Type B pancreatic cell (in vitro differentiated cells): ENCODE measurements at regions not wholly inside any gene's neighbourhood (a gene's known extent, or its start where the extent isn't known, plus 50 kb on each side); places are given as distances from the start of the nearest gene placed in this dataset.

ENCODE experiments used
- DNase-seq: peaks from one replicate; pipeline ENCODE4 v3.0.0; 2021; ENCODE audit warnings: mixed read lengths; ENCODE audit not compliant: unreplicated experiment; ENCODE audit errors: extremely low spot score
- H3K27ac Mint-ChIP-seq: 2 replicates; pipeline ENCODE4 v1.8.0; 2021; ENCODE audit warnings: mild to moderate bottlenecking, mixed read lengths
- H3K27me3 Mint-ChIP-seq: 2 replicates; pipeline ENCODE4 v1.8.0; 2021; ENCODE audit warnings: mixed read lengths
- H3K36me3 Mint-ChIP-seq: 2 replicates; pipeline ENCODE4 v1.8.0; 2021; ENCODE audit warnings: mixed read lengths
- H3K4me1 Mint-ChIP-seq: one replicate; pipeline ENCODE4 v1.8.0; 2021; ENCODE audit warnings: mixed read lengths; ENCODE audit not compliant: unreplicated experiment
- H3K4me3 Mint-ChIP-seq: 2 replicates; pipeline ENCODE4 v1.8.0; 2021; ENCODE audit warnings: mild to moderate bottlenecking, mixed read lengths
- H3K9me3 Mint-ChIP-seq: 2 replicates; pipeline ENCODE4 v1.8.0; 2021; ENCODE audit warnings: mixed read lengths
- TF ChIP-seq, protein P1 (sequence below): fragments of 200-600 bp; sonication (generic); conservative IDR thresholded peaks from 2 replicates; pipeline ENCODE4 v1.5.0; 2021; ENCODE audit warnings: antibody characterized with exemption, mild to moderate bottlenecking

DNA sequence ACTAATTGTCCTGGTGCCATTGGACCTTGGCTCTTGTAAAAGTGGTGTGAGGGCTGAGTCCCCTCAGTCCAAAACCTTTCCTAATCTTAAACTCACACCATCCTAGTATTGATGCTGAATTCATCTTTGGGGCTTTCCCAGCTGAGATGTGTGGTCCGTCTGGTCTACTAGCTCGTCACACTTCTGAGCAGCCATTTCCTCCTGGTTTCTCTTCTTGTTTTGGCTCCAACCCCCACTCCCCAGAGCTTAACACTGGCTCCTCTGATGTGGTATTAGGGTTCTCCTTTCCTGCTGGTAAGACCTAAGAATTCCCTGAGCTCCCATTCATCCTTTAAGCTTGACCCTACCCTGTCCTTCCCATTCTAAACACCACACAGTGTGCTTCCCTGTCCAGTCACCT, 900.6 kb downstream of the VRK1 start:
- H3K4me1 Mint-ChIP-seq, result no peaks in the 10 kb centered on the region
- no peaks in the 10 kb centered on the region for H3K27me3 Mint-ChIP-seq
- peaks cover 4% of the 10 kb centered on the region for H3K9me3 Mint-ChIP-seq
- H3K27ac Mint-ChIP-seq, result no peak overlapping the region
- DNase-seq, result no peak
- H3K4me3 Mint-ChIP-seq, result no peak overlapping the region
- no peaks in the 10 kb centered on the region for H3K36me3 Mint-ChIP-seq
- TF ChIP-seq, protein P1, sequence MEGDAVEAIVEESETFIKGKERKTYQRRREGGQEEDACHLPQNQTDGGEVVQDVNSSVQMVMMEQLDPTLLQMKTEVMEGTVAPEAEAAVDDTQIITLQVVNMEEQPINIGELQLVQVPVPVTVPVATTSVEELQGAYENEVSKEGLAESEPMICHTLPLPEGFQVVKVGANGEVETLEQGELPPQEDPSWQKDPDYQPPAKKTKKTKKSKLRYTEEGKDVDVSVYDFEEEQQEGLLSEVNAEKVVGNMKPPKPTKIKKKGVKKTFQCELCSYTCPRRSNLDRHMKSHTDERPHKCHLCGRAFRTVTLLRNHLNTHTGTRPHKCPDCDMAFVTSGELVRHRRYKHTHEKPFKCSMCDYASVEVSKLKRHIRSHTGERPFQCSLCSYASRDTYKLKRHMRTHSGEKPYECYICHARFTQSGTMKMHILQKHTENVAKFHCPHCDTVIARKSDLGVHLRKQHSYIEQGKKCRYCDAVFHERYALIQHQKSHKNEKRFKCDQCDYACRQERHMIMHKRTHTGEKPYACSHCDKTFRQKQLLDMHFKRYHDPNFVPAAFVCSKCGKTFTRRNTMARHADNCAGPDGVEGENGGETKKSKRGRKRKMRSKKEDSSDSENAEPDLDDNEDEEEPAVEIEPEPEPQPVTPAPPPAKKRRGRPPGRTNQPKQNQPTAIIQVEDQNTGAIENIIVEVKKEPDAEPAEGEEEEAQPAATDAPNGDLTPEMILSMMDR, result no peak

DNA sequence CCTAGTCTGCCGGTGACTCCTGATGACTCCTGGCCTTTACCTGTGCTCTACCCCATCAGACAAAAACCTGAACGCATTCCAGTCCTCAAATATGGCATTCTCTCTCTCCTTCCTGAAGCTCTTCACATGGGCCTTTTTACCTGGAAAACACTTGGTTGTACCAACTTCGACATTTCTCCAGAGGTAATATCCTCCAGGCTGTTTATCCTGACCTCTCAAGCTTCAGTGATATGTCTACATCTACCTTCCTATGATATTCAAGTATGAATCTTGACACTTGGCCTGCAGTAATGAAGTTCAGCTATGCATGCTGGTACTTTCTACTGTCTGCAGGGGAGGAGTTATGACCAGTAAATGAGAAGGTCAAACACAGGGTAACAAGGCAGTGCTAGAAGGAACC, 901.8 kb downstream of the VRK1 start:
- Mint-ChIP-seq H3K4me3 (no peak overlapping the region), H3K27ac (no peak overlapping the region), H3K9me3 (peaks cover 4% of the 10 kb centered on the region), H3K4me1 (no peaks in the 10 kb centered on the region), H3K36me3 (no peaks in the 10 kb centered on the region), H3K27me3 (no peaks in the 10 kb centered on the region)
- TF ChIP-seq, protein P1, result no peak
- no peak for DNase-seq

DNA sequence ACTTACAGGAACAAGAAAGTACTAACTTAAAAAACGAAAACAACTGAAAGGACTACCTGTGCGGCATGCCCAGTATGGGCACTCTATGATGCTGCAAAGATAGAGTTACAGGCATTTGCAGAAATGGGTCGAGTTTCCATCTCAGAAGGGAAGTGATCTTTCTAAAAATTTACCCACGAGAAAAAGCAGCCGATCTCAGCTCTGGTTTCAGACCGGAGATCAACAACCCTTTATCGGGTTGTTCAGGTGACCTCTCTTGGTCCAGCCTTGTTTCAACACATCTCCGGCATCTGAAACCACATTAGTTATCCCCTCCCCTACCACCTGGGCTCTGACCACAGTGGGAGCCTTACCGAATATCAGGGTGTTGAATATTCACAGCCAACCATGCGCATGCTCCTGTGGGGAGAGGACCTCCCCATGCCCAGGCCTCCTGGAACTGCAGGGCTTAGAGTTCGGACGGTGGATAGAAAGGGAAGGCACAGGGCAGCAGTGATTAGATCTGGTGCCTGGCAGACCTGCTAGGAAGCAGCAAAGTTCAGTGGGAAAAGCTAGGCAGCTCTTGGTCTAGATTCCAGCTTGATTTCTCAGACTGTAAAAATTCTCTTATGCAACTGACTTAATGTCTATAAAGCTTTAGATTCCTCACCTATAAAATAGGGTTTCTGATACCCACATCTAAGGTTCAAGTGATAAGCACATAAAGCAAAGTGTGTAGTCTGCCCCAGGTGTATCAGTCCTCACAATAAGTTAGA, 906.0 kb downstream of the VRK1 start:
- no peak overlapping the region for H3K4me3 Mint-ChIP-seq
- H3K27ac Mint-ChIP-seq, result no peak overlapping the region
- no peak for DNase-seq
- H3K4me1 Mint-ChIP-seq, result peaks cover 7% of the 10 kb centered on the region
- H3K27me3 Mint-ChIP-seq, result no peaks in the 10 kb centered on the region
- peaks cover 4% of the 10 kb centered on the region for H3K9me3 Mint-ChIP-seq
- H3K36me3 Mint-ChIP-seq, result no peaks in the 10 kb centered on the region
- TF ChIP-seq, protein P1, result no peak

DNA sequence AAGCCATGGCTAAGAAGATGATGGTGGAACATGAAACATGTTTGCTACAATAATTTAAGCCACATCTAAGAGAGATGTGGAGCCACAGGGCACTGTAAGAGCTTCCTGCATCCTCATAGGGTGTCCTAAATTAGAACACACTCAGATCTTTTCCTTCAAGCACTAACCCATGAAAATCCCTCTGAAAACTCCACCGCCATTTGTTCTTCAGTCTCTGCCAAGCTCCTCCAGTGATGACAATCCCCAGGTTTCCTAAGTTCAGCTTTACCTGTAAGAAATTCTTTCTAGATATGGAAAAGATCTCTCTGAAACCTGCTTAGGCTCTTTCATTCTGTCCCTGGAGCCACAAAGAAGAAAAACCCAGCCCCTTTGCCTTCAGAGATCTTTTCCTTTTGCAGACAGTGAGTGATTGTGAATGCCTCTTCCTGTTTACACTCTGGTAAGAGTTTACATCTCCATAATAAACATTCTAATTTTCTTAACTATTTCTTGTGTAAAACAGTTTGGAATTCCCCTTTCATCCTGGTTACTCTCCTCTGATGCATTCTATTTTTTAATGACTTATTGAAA, 907.2 kb downstream of the VRK1 start:
- TF ChIP-seq, protein P1, result no peak
- DNase-seq, result no peak
- no peaks in the 10 kb centered on the region for H3K9me3 Mint-ChIP-seq
- no peaks in the 10 kb centered on the region for H3K27me3 Mint-ChIP-seq
- no peaks in the 10 kb centered on the region for H3K36me3 Mint-ChIP-seq
- peaks cover 7% of the 10 kb centered on the region for H3K4me1 Mint-ChIP-seq
- H3K27ac Mint-ChIP-seq, result no peak overlapping the region
- H3K4me3 Mint-ChIP-seq, result no peak overlapping the region

DNA sequence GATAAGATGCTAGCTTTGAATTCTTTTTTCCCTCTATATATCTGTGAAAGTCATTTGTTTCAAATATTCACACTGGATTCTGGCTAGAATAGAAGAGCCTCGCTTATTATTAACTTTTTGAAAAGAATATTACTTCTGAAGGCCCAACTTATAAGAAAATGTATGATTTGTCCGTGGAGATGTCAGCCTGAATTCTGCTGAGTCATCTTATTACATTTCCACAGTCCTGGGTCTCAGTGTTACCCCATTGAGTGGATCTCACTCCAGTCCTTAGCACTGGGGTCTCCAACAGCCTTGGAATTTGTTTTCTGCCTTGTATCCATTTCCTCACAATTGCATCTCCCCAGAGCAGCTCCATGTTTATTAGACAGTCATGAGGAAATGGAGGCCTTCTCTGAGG, 907.9 kb downstream of the VRK1 start:
- Mint-ChIP-seq H3K27me3 (no peaks in the 10 kb centered on the region), H3K4me3 (no peak overlapping the region), H3K4me1 (peaks cover 7% of the 10 kb centered on the region), H3K36me3 (no peaks in the 10 kb centered on the region), H3K9me3 (no peaks in the 10 kb centered on the region), H3K27ac (no peak overlapping the region)
- TF ChIP-seq, protein P1, result no peak
- DNase-seq, result no peak
